Dendritic cell treated with granulocyte-macrophage colony-stimulating factor and Interleukin-4, amounts not matched to agents 40 ng/mL and 50 ng/mL, for 4 days (primary cell): ENCODE measurements at regions not wholly inside any gene's neighbourhood (a gene's known extent, or its start where the extent isn't known, plus 50 kb on each side); places are given as distances from the start of the nearest gene placed in this dataset.

Source experiments
- H3K27ac Mint-ChIP-seq: one replicate; pipeline ENCODE4 v1.8.0; 2022; ENCODE audit warnings: mild to moderate bottlenecking, mixed read lengths
- H3K27me3 Mint-ChIP-seq: one replicate; pipeline ENCODE4 v1.8.0; 2022; ENCODE audit warnings: mild to moderate bottlenecking, mixed read lengths
- H3K36me3 Mint-ChIP-seq: one replicate; pipeline ENCODE4 v1.8.0; 2022; ENCODE audit warnings: low read depth, mixed read lengths
- H3K4me1 Mint-ChIP-seq: one replicate; pipeline ENCODE4 v1.8.0; 2022; ENCODE audit warnings: low read depth, mixed read lengths
- H3K4me3 Mint-ChIP-seq: one replicate; pipeline ENCODE4 v1.8.0; 2022; ENCODE audit warnings: mild to moderate bottlenecking, moderate library complexity, mixed read lengths
- H3K9me3 Mint-ChIP-seq: one replicate; pipeline ENCODE4 v1.8.0; 2022; ENCODE audit warnings: mixed read lengths
- intact Hi-C: fragments of 100-400 bp; cut with micrococcal nuclease; formaldehyde crosslinking; loops from one replicate; pipeline ENCODE4 v1.15.0; 2022

GRCh38 chr12:4969405-4969804, 59.7 kb downstream of the KCNA1 start:
- no peak overlapping the region for H3K4me3 Mint-ChIP-seq
- no peaks in the 10 kb centered on the region for H3K36me3 Mint-ChIP-seq
- H3K4me1 Mint-ChIP-seq: peaks cover 5% of the 10 kb centered on the region
- intact Hi-C loops: no loop called here
- H3K9me3 Mint-ChIP-seq: no peaks in the 10 kb centered on the region
- no peak overlapping the region for H3K27ac Mint-ChIP-seq
- H3K27me3 Mint-ChIP-seq: peaks cover 24% of the 10 kb centered on the region

GRCh38 chr12:4974217-4974616, 64.5 kb downstream of the KCNA1 start:
- peaks cover 32% of the 10 kb centered on the region for H3K27me3 Mint-ChIP-seq
- H3K36me3 Mint-ChIP-seq: no peaks in the 10 kb centered on the region
- intact Hi-C loops: no loop called here
- H3K27ac Mint-ChIP-seq: no peak overlapping the region
- H3K9me3 Mint-ChIP-seq: no peaks in the 10 kb centered on the region
- peaks cover 5% of the 10 kb centered on the region for H3K4me1 Mint-ChIP-seq
- H3K4me3 Mint-ChIP-seq: no peak overlapping the region

- Mint-ChIP-seq H3K4me3 (no peak overlapping the region), H3K9me3 (no peaks in the 10 kb centered on the region), H3K4me1 (peaks cover 5% of the 10 kb centered on the region), H3K27ac (no peak overlapping the region), H3K27me3 (peaks cover 30% of the 10 kb centered on the region), H3K36me3 (no peaks in the 10 kb centered on the region)
- intact Hi-C loops: no loop called here
These were observed 65.9 kb downstream of the KCNA1 start for GRCh38 chr12:4975574-4975973.

- intact Hi-C loops: no loop called here
- Mint-ChIP-seq H3K9me3 (no peaks in the 10 kb centered on the region), H3K36me3 (no peaks in the 10 kb centered on the region), H3K27ac (no peak overlapping the region), H3K4me1 (no peaks in the 10 kb centered on the region), H3K27me3 (peaks cover 32% of the 10 kb centered on the region), H3K4me3 (no peak overlapping the region)
These were observed 66.6 kb upstream of the KCNA5 start for GRCh38 chr12:4977102-4977501.

GRCh38 chr12:4978737-4979136, 64.9 kb upstream of the KCNA5 start:
- Mint-ChIP-seq H3K27me3 (peaks cover 43% of the 10 kb centered on the region), H3K9me3 (no peaks in the 10 kb centered on the region), H3K4me3 (no peak overlapping the region), H3K4me1 (no peaks in the 10 kb centered on the region), H3K27ac (no peak overlapping the region), H3K36me3 (no peaks in the 10 kb centered on the region)
- intact Hi-C loops: no loop called here

- peaks cover 43% of the 10 kb centered on the region for H3K27me3 Mint-ChIP-seq
- H3K4me3 Mint-ChIP-seq: no peak overlapping the region
- no peaks in the 10 kb centered on the region for H3K9me3 Mint-ChIP-seq
- H3K36me3 Mint-ChIP-seq: no peaks in the 10 kb centered on the region
- no peaks in the 10 kb centered on the region for H3K4me1 Mint-ChIP-seq
- H3K27ac Mint-ChIP-seq: no peak overlapping the region
- intact Hi-C loops: no loop called here
These were observed 63.9 kb upstream of the KCNA5 start for GRCh38 chr12:4979737-4980136.

- intact Hi-C loops: no loop called here
- H3K4me1 Mint-ChIP-seq: peaks cover 9% of the 10 kb centered on the region
- H3K9me3 Mint-ChIP-seq: no peaks in the 10 kb centered on the region
- peaks cover 61% of the 10 kb centered on the region for H3K27me3 Mint-ChIP-seq
- no peaks in the 10 kb centered on the region for H3K36me3 Mint-ChIP-seq
- no peak overlapping the region for H3K4me3 Mint-ChIP-seq
- H3K27ac Mint-ChIP-seq: no peak overlapping the region
These were observed 59.3 kb upstream of the KCNA5 start for GRCh38 chr12:4984344-4984743.

GRCh38 chr12:4984971-4985370, 58.7 kb upstream of the KCNA5 start:
- Mint-ChIP-seq H3K4me3 (no peak overlapping the region), H3K36me3 (no peaks in the 10 kb centered on the region), H3K9me3 (no peaks in the 10 kb centered on the region), H3K4me1 (peaks cover 9% of the 10 kb centered on the region), H3K27ac (no peak overlapping the region), H3K27me3 (peaks cover 61% of the 10 kb centered on the region)
- intact Hi-C loops: no loop called here

GRCh38 chr12:4985820-4986219, 57.9 kb upstream of the KCNA5 start:
- Mint-ChIP-seq H3K4me1 (peaks cover 9% of the 10 kb centered on the region), H3K27ac (no peak overlapping the region), H3K9me3 (no peaks in the 10 kb centered on the region), H3K27me3 (peaks cover 61% of the 10 kb centered on the region), H3K4me3 (no peak overlapping the region), H3K36me3 (no peaks in the 10 kb centered on the region)
- intact Hi-C loops: no loop called here

- no peaks in the 10 kb centered on the region for H3K36me3 Mint-ChIP-seq
- H3K4me3 Mint-ChIP-seq: no peak overlapping the region
- intact Hi-C loops: no loop called here
- peaks cover 9% of the 10 kb centered on the region for H3K4me1 Mint-ChIP-seq
- peaks cover 53% of the 10 kb centered on the region for H3K27me3 Mint-ChIP-seq
- no peaks in the 10 kb centered on the region for H3K9me3 Mint-ChIP-seq
- no peak overlapping the region for H3K27ac Mint-ChIP-seq
These were observed 56.3 kb upstream of the KCNA5 start for GRCh38 chr12:4987076-4988046.

- Mint-ChIP-seq H3K36me3 (no peaks in the 10 kb centered on the region), H3K27ac (no peak overlapping the region), H3K4me3 (no peak overlapping the region), H3K9me3 (no peaks in the 10 kb centered on the region), H3K4me1 (no peaks in the 10 kb centered on the region), H3K27me3 (peaks cover 40% of the 10 kb centered on the region)
- intact Hi-C loops: no loop called here
These were observed 52.3 kb upstream of the KCNA5 start for GRCh38 chr12:4991373-4991772.

GRCh38 chr12:4991801-4992200, 51.9 kb upstream of the KCNA5 start:
- no peaks in the 10 kb centered on the region for H3K4me1 Mint-ChIP-seq
- peaks cover 38% of the 10 kb centered on the region for H3K27me3 Mint-ChIP-seq
- H3K27ac Mint-ChIP-seq: no peak overlapping the region
- intact Hi-C loops: no loop called here
- no peak overlapping the region for H3K4me3 Mint-ChIP-seq
- no peaks in the 10 kb centered on the region for H3K9me3 Mint-ChIP-seq
- no peaks in the 10 kb centered on the region for H3K36me3 Mint-ChIP-seq

- no peaks in the 10 kb centered on the region for H3K4me1 Mint-ChIP-seq
- H3K36me3 Mint-ChIP-seq: no peaks in the 10 kb centered on the region
- no peak overlapping the region for H3K4me3 Mint-ChIP-seq
- H3K9me3 Mint-ChIP-seq: no peaks in the 10 kb centered on the region
- H3K27me3 Mint-ChIP-seq: peaks cover 31% of the 10 kb centered on the region
- intact Hi-C loops: no loop called here
- no peak overlapping the region for H3K27ac Mint-ChIP-seq
These were observed 50.8 kb upstream of the KCNA5 start for GRCh38 chr12:4992871-4993270.
